NCI-H2107 (cell line): ENCODE measurements at regions not wholly inside any gene's neighbourhood (a gene's known extent, or its start where the extent isn't known, plus 50 kb on each side); places are given as distances from the start of the nearest gene placed in this dataset.

ENCODE experiments used
- DNase-seq: peaks from one replicate; lab custom pipeline; 2025; lab: John Stamatoyannopoulos, UW

GRCh38 chr21:41565550-41565949 is 57.6 kb upstream of the TMPRSS2 start:
- no peak for DNase-seq

DNA sequence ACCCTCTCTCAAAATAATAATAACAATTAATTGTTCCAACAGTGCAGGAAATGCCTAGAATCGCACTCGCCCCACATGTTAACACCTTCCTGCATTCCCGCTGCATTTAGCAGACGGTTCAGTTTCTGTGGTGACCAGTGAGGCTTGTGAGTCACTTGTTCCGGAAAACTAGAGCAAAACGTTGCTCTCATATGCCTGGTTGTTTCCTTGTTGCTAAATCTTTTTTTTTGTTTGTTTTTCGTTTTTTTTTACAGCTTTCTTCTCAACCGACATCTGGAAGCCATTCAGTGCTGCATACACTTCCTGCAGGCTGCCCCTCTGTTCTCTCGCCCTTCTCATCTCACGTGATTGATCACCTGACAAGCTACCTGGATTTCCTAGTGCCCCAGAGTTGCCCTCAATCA is 56.9 kb upstream of the TMPRSS2 start:
- no peak for DNase-seq

GRCh38 chr21:41562101-41563000 is 54.4 kb upstream of the TMPRSS2 start:
- DNase-seq, result no peak

DNA sequence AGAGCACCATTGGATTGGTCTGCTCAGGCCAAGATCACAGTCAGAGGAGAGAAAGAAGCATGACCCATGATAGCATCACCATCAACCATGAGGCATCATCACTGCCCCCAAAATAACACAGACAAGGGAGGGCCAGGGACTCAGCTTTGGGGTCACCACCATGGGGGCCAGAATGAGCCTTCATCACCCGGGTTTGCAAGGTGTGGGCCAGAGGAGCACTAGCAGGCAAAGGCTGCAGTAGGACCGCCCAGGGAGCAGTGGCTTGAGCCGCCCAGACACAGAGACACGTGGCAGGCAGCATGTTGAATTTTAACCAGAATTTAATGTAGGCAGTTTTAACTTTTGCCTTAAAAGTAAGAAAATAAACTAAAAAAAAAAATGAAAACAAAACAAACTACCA is 53.7 kb upstream of the TMPRSS2 start:
- DNase-seq, result no peak

DNA sequence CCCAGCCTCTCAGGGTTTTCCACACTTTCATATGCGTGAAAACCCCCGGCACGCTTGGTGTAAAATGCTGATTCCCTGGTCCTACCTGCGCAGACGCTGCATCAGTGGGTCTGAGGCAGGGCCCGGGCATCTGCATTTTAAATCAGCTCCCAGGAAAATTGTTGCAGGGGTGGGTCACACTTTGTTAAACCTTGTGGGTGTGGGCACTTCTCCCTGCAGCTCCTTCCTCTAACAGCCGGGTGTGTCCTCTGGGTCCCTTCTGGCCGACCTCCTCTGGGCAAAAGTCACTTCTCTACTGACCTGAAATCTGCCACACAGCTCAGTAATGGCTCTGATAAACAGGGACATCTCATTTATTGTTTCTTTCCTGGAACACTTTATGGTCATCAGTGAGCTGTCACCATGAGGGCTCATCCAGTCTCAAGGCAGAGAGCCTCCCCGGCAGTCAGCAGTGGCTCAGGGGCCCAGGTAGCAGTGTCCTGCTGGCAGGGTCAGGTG is 52.8 kb upstream of the TMPRSS2 start:
- no peak for DNase-seq

DNA sequence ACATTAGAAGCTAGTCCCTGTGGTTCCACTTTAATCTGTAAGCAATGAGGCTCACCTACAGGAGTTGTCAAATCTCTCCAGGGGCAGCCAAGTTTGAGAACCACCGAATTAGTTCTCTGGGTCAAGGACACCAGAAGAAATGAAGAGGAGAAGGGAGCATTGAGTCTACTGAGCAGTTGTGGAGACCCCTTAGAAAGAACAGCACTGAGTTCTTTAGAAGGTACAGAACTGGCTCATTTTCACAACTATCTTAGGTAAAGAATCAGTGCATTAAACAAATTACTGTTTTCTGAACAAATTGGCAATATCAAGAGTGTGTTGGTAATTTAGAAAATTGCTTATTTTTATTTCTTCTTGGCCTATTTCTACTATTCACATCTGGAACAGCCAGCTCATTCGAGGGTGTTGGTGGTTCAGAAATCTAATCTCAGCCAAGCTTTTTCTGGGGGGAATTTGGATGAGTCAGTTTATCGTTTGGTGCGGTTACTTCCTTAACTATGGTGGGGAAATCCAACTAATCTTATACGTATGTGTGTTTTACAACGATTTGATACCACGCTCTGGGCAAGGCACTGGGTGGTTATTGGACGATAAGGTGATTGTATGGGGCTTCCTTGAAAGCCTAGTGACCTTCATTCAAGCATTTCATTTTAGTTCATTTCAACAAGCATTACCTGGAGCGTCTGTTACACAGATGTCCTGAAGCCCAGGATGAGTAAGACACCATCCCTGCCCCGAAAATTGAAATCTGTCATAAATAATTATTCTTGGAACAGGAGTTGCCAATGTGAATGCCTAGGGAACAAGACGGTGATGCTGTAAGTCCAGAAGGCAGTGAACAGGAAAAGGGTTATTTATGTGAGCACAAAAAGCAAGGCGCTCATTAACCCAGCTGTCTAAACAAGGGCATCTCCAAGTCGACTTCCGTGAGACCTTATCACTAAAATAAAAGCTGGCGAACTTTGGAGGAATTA is 52.0 kb upstream of the TMPRSS2 start:
- no peak for DNase-seq

GRCh38 chr21:41558842-41559241 is 50.9 kb upstream of the TMPRSS2 start:
- no peak for DNase-seq

GRCh38 chr21:41557884-41558283 is 49.9 kb upstream of the TMPRSS2 start:
- DNase-seq, result no peak
